ENCODE measurements at regions not wholly inside any gene's neighbourhood (a gene's known extent, or its start where the extent isn't known, plus 50 kb on each side); places are given as distances from the start of the nearest gene placed in this dataset.

DNA sequence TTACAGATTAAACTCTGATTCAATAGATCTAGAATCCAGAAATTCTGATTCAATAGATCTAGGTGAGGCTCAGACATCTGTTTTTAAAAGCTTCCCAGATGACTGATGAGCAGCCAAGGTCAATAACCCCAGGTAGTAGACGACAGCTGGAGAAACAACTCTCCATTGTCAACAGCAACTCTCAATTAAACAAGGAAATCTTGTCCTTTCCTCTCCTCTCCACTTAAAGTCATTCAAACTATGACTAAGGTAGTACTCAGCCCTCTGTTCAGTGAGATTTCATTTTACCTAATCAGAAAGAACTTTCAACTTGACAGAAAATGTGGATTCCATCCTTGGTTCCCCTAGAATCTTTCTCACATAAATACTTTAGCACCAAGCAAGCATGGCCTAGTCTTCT is 94.6 kb upstream of the SCG2 start:
- Histone ChIP-seq H3K27me3 (ENCODE audit: insufficient read depth in 3 of 3, low read length in 2 of 3) (no peaks in the 10 kb centered on the region), H3K36me3 (ENCODE audit: insufficient read depth in 1 of 2, low read depth in 1 of 2) (no peaks in the 10 kb centered on the region), H3K27ac (no peak overlapping the region), H3K4me3 (no peak overlapping the region), H3K9me3 (no peaks in the 10 kb centered on the region), H3K4me1 (no peaks in the 10 kb centered on the region)
- TF ChIP-seq, protein P1, sequence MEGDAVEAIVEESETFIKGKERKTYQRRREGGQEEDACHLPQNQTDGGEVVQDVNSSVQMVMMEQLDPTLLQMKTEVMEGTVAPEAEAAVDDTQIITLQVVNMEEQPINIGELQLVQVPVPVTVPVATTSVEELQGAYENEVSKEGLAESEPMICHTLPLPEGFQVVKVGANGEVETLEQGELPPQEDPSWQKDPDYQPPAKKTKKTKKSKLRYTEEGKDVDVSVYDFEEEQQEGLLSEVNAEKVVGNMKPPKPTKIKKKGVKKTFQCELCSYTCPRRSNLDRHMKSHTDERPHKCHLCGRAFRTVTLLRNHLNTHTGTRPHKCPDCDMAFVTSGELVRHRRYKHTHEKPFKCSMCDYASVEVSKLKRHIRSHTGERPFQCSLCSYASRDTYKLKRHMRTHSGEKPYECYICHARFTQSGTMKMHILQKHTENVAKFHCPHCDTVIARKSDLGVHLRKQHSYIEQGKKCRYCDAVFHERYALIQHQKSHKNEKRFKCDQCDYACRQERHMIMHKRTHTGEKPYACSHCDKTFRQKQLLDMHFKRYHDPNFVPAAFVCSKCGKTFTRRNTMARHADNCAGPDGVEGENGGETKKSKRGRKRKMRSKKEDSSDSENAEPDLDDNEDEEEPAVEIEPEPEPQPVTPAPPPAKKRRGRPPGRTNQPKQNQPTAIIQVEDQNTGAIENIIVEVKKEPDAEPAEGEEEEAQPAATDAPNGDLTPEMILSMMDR (IDR thresholded peaks at IDR 0.05), result no peak
- DNase-seq (no peak), ATAC-seq (no peak)
- WGBS, 3 donors, result 37 to 49% (median 38%) methylated on average over 1 of the region's 1 CpG
- intact Hi-C loops (cut with DNase I), result no loop called here

DNA sequence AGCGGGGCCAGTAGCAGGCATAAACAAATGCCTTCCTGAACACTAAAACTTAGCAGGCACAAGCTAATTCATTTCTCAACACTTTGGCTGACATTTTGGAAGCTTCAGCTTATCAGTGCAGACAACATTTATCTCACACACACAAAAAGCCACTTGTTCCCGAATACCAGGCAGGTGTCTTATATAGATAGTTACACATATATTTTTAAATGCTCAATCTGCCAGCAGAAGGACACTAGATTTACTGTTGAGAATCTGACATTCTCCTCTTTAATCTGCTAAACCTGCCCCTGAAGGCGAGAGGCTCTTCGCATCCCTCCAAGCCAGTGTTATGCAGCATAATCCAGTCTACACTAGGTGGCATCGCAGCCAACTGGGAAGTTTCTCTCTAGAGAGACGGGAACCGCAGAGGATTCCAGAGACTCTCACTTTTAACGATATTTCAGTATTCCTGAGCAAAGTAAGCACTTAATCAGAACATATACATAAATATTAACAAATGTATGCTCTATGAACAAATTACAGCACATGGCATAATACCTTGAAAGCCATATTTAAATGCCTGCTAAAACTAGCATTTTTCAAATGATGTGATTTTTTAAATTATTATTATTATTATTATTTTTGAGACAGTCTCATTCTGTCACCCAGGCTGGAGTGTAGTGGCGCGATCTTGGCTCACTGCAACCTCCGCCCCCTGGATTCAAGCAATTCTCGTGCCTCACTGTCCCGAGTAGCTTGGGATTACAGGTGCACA is 90.2 kb upstream of the SCG2 start:
- no peak overlapping the region for H3K27ac ChIP-seq
- no peaks in the 10 kb centered on the region for H3K36me3 ChIP-seq (ENCODE audit: insufficient read depth in 1 of 2, low read depth in 1 of 2)
- no peaks in the 10 kb centered on the region for H3K9me3 ChIP-seq
- H3K27me3 ChIP-seq (ENCODE audit: insufficient read depth in 3 of 3, low read length in 2 of 3), result no peaks in the 10 kb centered on the region
- DNase-seq (no peak), ATAC-seq (no peak)
- TF ChIP-seq, protein P1 (IDR thresholded peaks at IDR 0.05), result peak; percentile 39
- intact Hi-C loops (cut with DNase I), result loop anchor here in 1 of 2 donors (5.0 kb wide), 1 partner anchor 105 kb away; no protein-coding TSS in a partner anchor
- H3K4me1 ChIP-seq, result no peaks in the 10 kb centered on the region
- WGBS, 3 donors, result 47 to 50% (median 49%) methylated on average over 13 of the region's 13 CpGs
- no peak overlapping the region for H3K4me3 ChIP-seq

- WGBS, 3 donors, result 31 to 39% (median 34%) methylated on average over 4 of the region's 4 CpGs
- H3K27me3 ChIP-seq (ENCODE audit: insufficient read depth in 3 of 3, low read length in 2 of 3), result no peaks in the 10 kb centered on the region
- TF ChIP-seq, protein P1 (IDR thresholded peaks at IDR 0.05), result no peak
- intact Hi-C loops (cut with DNase I), result no loop called here
- H3K4me3 ChIP-seq, result no peak overlapping the region
- no peak overlapping the region for H3K27ac ChIP-seq
- ATAC-seq (no peak), DNase-seq (no peak)
- no peaks in the 10 kb centered on the region for H3K36me3 ChIP-seq (ENCODE audit: insufficient read depth in 1 of 2, low read depth in 1 of 2)
- H3K4me1 ChIP-seq, result no peaks in the 10 kb centered on the region
- H3K9me3 ChIP-seq, result no peaks in the 10 kb centered on the region
These were observed 86.1 kb upstream of the SCG2 start for GRCh38 chr2:223688094-223688835.

- no peak for ATAC-seq
- TF ChIP-seq, protein P1 (IDR thresholded peaks at IDR 0.05), result no peak
- DNase-seq, result no peak
- Histone ChIP-seq H3K9me3 (no peaks in the 10 kb centered on the region), H3K27me3 (ENCODE audit: insufficient read depth in 3 of 3, low read length in 2 of 3) (no peaks in the 10 kb centered on the region), H3K4me3 (no peak overlapping the region), H3K4me1 (no peaks in the 10 kb centered on the region), H3K36me3 (ENCODE audit: insufficient read depth in 1 of 2, low read depth in 1 of 2) (no peaks in the 10 kb centered on the region), H3K27ac (no peak overlapping the region)
- WGBS, 3 donors, result 45 to 52% (median 46%) methylated on average over 3 of the region's 3 CpGs
- intact Hi-C loops (cut with DNase I), result no loop called here
These were observed 79.0 kb upstream of the SCG2 start for GRCh38 chr2:223681125-223681524.

All from psoas muscle (tissue), 7 donors.